H1 (cell line): ENCODE measurements at regions not wholly inside any gene's neighbourhood (a gene's known extent, or its start where the extent isn't known, plus 50 kb on each side); places are given as distances from the start of the nearest gene placed in this dataset.

ENCODE experiments used
- CTCF ChIA-PET: fragments of 300-600 bp; sonication (Branson Sonifier 250); formaldehyde crosslinking; loops from one replicate; lab custom pipeline; 2021; ENCODE audit not compliant: partially characterized antibody; lab: Charles Lee
- POLR2A ChIA-PET: fragments of 300-600 bp; sonication (Branson Sonifier 250); formaldehyde crosslinking; loops from one replicate; lab custom pipeline; 2021; ENCODE audit warnings: inconsistent platforms; ENCODE audit not compliant: partially characterized antibody; lab: Charles Lee
- DNase-seq, 2 experiments: peaks; one replicate each; pipeline versions ENCODE4 v3.0.0 to v3.0.0-alpha.2; 2010 to 2022; ENCODE audit warnings: low spot score in 2 of 2, low read depth in 1 of 2, mixed read lengths in 1 of 2
- FAIRE-seq: peaks from 2 replicates; lab custom pipeline; 2011; peaks lifted over from hg19 to GRCh38; lab: Jason Lieb, UNC
- H2AFZ ChIP-seq: 2 replicates; pipeline ENCODE4 v1.8.1; 2012; ENCODE audit warnings: low read length, inconsistent platforms
- H2AK5ac ChIP-seq: 2 replicates; pipeline ENCODE4 v1.6.1; 2013; ENCODE audit warnings: low read depth, low read length
- H2BK120ac ChIP-seq: replicated peaks from 2 replicates; pipeline ENCODE3; 2013; ENCODE audit warnings: low read depth, low read length, inconsistent platforms
- H2BK12ac ChIP-seq: 2 replicates; pipeline ENCODE4 v1.6.1; 2013; ENCODE audit warnings: low read depth, low read length
- H2BK15ac ChIP-seq: 2 replicates; pipeline ENCODE4 v1.6.1; 2013; ENCODE audit warnings: low read length
- H2BK20ac ChIP-seq: 2 replicates; pipeline ENCODE4 v1.6.1; 2013; ENCODE audit warnings: low read length
- H2BK5ac ChIP-seq: 2 replicates; pipeline ENCODE4 v1.6.1; 2013; ENCODE audit warnings: low read depth, low read length
- H3K14ac ChIP-seq: 2 replicates; pipeline ENCODE4 v1.6.1; 2013; ENCODE audit warnings: inconsistent platforms; ENCODE audit not compliant: insufficient read length
- H3K18ac ChIP-seq: 2 replicates; pipeline ENCODE4 v1.6.1; 2013; ENCODE audit warnings: low read length; ENCODE audit errors: extremely low read depth
- H3K23ac ChIP-seq: 2 replicates; pipeline ENCODE4 v1.6.1; 2013; ENCODE audit warnings: inconsistent platforms; ENCODE audit not compliant: insufficient read length
- H3K23me2 ChIP-seq: 2 replicates; pipeline ENCODE4 v1.6.1; 2013; ENCODE audit warnings: low read depth, low read length
- H3K27ac ChIP-seq: 2 replicates; pipeline ENCODE4 v1.6.1; 2011; ENCODE audit warnings: low read depth, low read length, inconsistent platforms
- H3K27me3 ChIP-seq, 4 experiments: replicated peaks in 1 of 4; 1 replicate in 1 of 4; 2 replicates in 3 of 4; pipeline versions ENCODE4 v1.6.1 to v1.8.1; 2011 to 2013; ENCODE audit warnings: low read length in 3 of 4, mild to moderate bottlenecking in 3 of 4, inconsistent platforms in 2 of 4, mixed read lengths in 2 of 4, moderate library complexity in 1 of 4; ENCODE audit not compliant: control insufficient read depth in 3 of 4, insufficient read depth in 3 of 4; ENCODE audit errors: extremely low read depth in 1 of 4
- H3K36me3 ChIP-seq, 4 experiments: 2 replicates each; pipeline versions ENCODE4 v1.6.1 to v1.8.1; 2011 to 2013; ENCODE audit warnings: mild to moderate bottlenecking in 4 of 4, low read length in 3 of 4, moderate library complexity in 2 of 4, control low read depth in 1 of 4, inconsistent platforms in 1 of 4; ENCODE audit not compliant: insufficient read depth in 4 of 4, control insufficient read depth in 2 of 4
- H3K4ac ChIP-seq: replicated peaks from 2 replicates; pipeline ENCODE3; 2013; ENCODE audit warnings: low read length, low read depth, mixed read lengths, inconsistent platforms; ENCODE audit not compliant: insufficient read length
- H3K4me1 ChIP-seq, 4 experiments: replicated peaks in 1 of 4; 1 replicate in 1 of 4; 2 replicates in 3 of 4; pipeline versions ENCODE4 v1.6.1 to v1.8.1; 2011 to 2013; ENCODE audit warnings: low read length in 3 of 4, inconsistent platforms in 2 of 4, mixed read lengths in 1 of 4; ENCODE audit not compliant: insufficient read depth in 4 of 4, control insufficient read depth in 3 of 4
- H3K4me2 ChIP-seq, 2 experiments: 2 replicates each; pipeline versions ENCODE4 v1.6.1 to v1.8.1; 2011 to 2013; ENCODE audit warnings: low read depth in 2 of 2, low read length in 2 of 2, control low read depth in 1 of 2, inconsistent platforms in 1 of 2, mild to moderate bottlenecking in 1 of 2; ENCODE audit not compliant: insufficient read depth in 1 of 2
- H3K4me3 ChIP-seq, 4 experiments: fragments of 200-600, 300-600 bp in 1 of 4; sonication (generic), shearing (Covaris generic), sonication (Bioruptor Twin) in 1 of 4; 2 replicates each; pipeline versions ENCODE4 v1.5.1 to v1.8.1; 2011 to 2016; ENCODE audit warnings: low read length in 4 of 4, low read depth in 3 of 4, control low read depth in 2 of 4, inconsistent platforms in 2 of 4, mild to moderate bottlenecking in 2 of 4, mixed read lengths in 1 of 4, moderate library complexity in 1 of 4; ENCODE audit not compliant: insufficient read depth in 2 of 4; ENCODE audit errors: extremely low read depth in 1 of 4
- H3K56ac ChIP-seq: replicated peaks from 2 replicates; pipeline ENCODE3; 2013; ENCODE audit warnings: low read depth, mild to moderate bottlenecking, mixed read lengths, low read length, inconsistent platforms; ENCODE audit not compliant: insufficient read length
- H3K79me1 ChIP-seq: 2 replicates; pipeline ENCODE4 v1.6.1; 2013; ENCODE audit warnings: low read depth, low read length, control low read depth
- H3K79me2 ChIP-seq, 2 experiments: 2 replicates each; pipeline versions ENCODE4 v1.6.1 to v1.8.1; 2012 to 2013; ENCODE audit warnings: low read length in 2 of 2, mild to moderate bottlenecking in 2 of 2, inconsistent platforms in 1 of 2; ENCODE audit not compliant: insufficient read depth in 2 of 2, control insufficient read depth in 1 of 2
- H3K9ac ChIP-seq, 4 experiments: replicated peaks in 1 of 4; 1 replicate in 1 of 4; 2 replicates in 3 of 4; pipeline versions ENCODE4 v1.6.1 to v1.8.1; 2011 to 2013; ENCODE audit warnings: low read depth in 3 of 4, low read length in 3 of 4, control low read depth in 2 of 4, mild to moderate bottlenecking in 2 of 4, moderate library complexity in 2 of 4, inconsistent platforms in 1 of 4; ENCODE audit errors: extremely low read depth in 1 of 4
- H3K9me3 ChIP-seq, 2 experiments: 2 replicates each; pipeline versions ENCODE4 v1.6.1 to v1.8.1; 2012 to 2013; ENCODE audit warnings: mild to moderate bottlenecking in 2 of 2, moderate library complexity in 2 of 2, control low read depth in 1 of 2, inconsistent platforms in 1 of 2, low read depth in 1 of 2, low read length in 1 of 2, mixed read lengths in 1 of 2; ENCODE audit not compliant: insufficient read depth in 2 of 2
- H4K20me1 ChIP-seq, 2 experiments: replicated peaks in 1 of 2; 2 replicates each; pipeline versions ENCODE3 to v1.8.1; 2011 to 2013; ENCODE audit warnings: inconsistent platforms in 2 of 2, low read length in 2 of 2, mild to moderate bottlenecking in 1 of 2; ENCODE audit not compliant: insufficient read depth in 2 of 2, control insufficient read depth in 1 of 2
- H4K5ac ChIP-seq: 2 replicates; pipeline ENCODE4 v1.6.1; 2013; ENCODE audit warnings: low read length, low read depth, mixed read lengths, inconsistent platforms; ENCODE audit not compliant: insufficient read length
- H4K8ac ChIP-seq: 2 replicates; pipeline ENCODE4 v1.8.0; 2013; ENCODE audit warnings: mild to moderate bottlenecking, moderate library complexity, low read length, inconsistent platforms; ENCODE audit not compliant: insufficient read depth; ENCODE audit errors: extremely low read depth
- H4K91ac ChIP-seq: replicated peaks from 2 replicates; pipeline ENCODE3; 2013; ENCODE audit warnings: low read length, mixed read lengths, inconsistent platforms; ENCODE audit not compliant: insufficient read length
- CEBPB ChIP-seq: IDR thresholded peaks from 2 replicates; pipeline ENCODE4 v1.6.1; 2012; ENCODE audit warnings: low read depth, low read length
- GTF2F1 ChIP-seq: IDR thresholded peaks from 2 replicates; pipeline ENCODE4 v1.6.1; 2012; ENCODE audit warnings: low read depth, low read length, improper control_type of control experiment, borderline replicate concordance
- KDM1A ChIP-seq: fragments of 200-600, 300-600 bp; sonication (generic); IDR thresholded peaks from 2 replicates; pipeline ENCODE4 v1.7.1; 2016; ENCODE audit warnings: mild to moderate bottlenecking, low read length, borderline replicate concordance
- MAFK ChIP-seq: IDR thresholded peaks from 2 replicates; pipeline ENCODE4 v1.6.1; 2012; ENCODE audit warnings: low read depth, mild to moderate bottlenecking, improper control_type of control experiment, low read length
- NRF1 ChIP-seq: IDR thresholded peaks from 2 replicates; pipeline ENCODE4 v1.6.1; 2011; ENCODE audit warnings: mild to moderate bottlenecking, low read depth, low read length, improper control_type of control experiment
- POLR2AphosphoS5 ChIP-seq: IDR thresholded peaks from 2 replicates; pipeline ENCODE4 v1.6.1; 2011; ENCODE audit warnings: low read depth, low read length
- SP1 ChIP-seq: IDR thresholded peaks from 2 replicates; pipeline ENCODE4 v1.6.1; 2011; ENCODE audit warnings: low read depth, low read length
- TEAD4 ChIP-seq: IDR thresholded peaks from 2 replicates; pipeline ENCODE4 v1.6.1; 2012; ENCODE audit warnings: low read depth, low read length, inconsistent platforms, mixed read lengths
- WGBS, 2 experiments: shearing (Covaris generic) in 1 of 2; methylation state at CpG; one replicate each; pipeline versions ENCODE4 v1.1.6 to v1.1.7; 2013 to 2015; ENCODE audit warnings: low lambda C conversion rate in 2 of 2, mixed read lengths in 2 of 2, inconsistent platforms in 1 of 2, low coverage in 1 of 2, missing lambda C conversion rate in 1 of 2; ENCODE audit not compliant: insufficient replicate concordance in 2 of 2, insufficient coverage in 1 of 2, insufficient read length in 1 of 2; ENCODE audit errors: extremely low coverage in 1 of 2, missing lambda C conversion rate in 1 of 2; 5-methylcytosine and 5-hydroxymethylcytosine counted together

GRCh38 chr10:131448883-131449282, 137.4 kb upstream of the TCERG1L start:
- Histone ChIP-seq H2BK120ac (no peak overlapping the region), H2BK20ac (no peak overlapping the region), H4K8ac (no peak overlapping the region), H3K4me1 (peaks cover 0 to 16% (median 10%) of the 10 kb centered on the region in 4 experiments; a peak in 6 of 7 replicates), H3K23me2 (peaks cover 3% of the 10 kb centered on the region; the same call in 1 of the 2 replicates), H3K9ac (no peak overlapping the region), H2BK15ac (no peak overlapping the region), H3K14ac (no peak overlapping the region), H3K23ac (no peak overlapping the region), H3K36me3 (no peaks in the 10 kb centered on the region), H4K91ac (no peak overlapping the region), H2BK5ac (no peak overlapping the region), H3K27me3 (peaks cover 0 to 7% (median 0%) of the 10 kb centered on the region in 4 experiments; a peak in 2 of 7 replicates), H3K79me2 (no peaks in the 10 kb centered on the region), H3K18ac (no peak overlapping the region), H3K56ac (no peak overlapping the region), H2AK5ac (no peak overlapping the region), H3K4me2 (no peak overlapping the region), H3K9me3 (no peaks in the 10 kb centered on the region), H2AFZ (no peak overlapping the region), H3K27ac (no peak overlapping the region), H2BK12ac (no peak overlapping the region), H3K79me1 (no peaks in the 10 kb centered on the region), H4K5ac (no peak overlapping the region), H3K4ac (no peak overlapping the region), H4K20me1 (no peaks in the 10 kb centered on the region), H3K4me3 (no peak overlapping the region)
- DNase-seq (peak in 1 of 2 experiments; percentile 32), FAIRE-seq (no peak)
- 92% methylated on average over 12 of the region's 14 CpGs; no CpG with 5 or more reads in 1 of the 2 experiments for WGBS, 2 experiments
- ChIA-PET POLR2A (no interaction called here), CTCF (interaction anchor here (0.6 to 1.0 kb wide), 2 partner anchors 9 to 411 kb away, joined by 3 to 6 read pairs; no protein-coding TSS in a partner anchor)
- TF ChIP-seq SP1 (no peak), NRF1 (no peak), MAFK (no peak), KDM1A (no peak), CEBPB (no peak), TEAD4 (no peak), GTF2F1 (no peak), POLR2AphosphoS5 (no peak)
